HG03469 (cell line): ENCODE measurements at regions not wholly inside any gene's neighbourhood (a gene's known extent, or its start where the extent isn't known, plus 50 kb on each side); places are given as distances from the start of the nearest gene placed in this dataset.

ENCODE experiments used
- ATAC-seq: cut with Tn5 transposase; IDR thresholded peaks from one replicate; pipeline ENCODE4 v1.9.1; 2021; ENCODE audit warnings: mild to moderate bottlenecking, moderate library complexity, moderate number of reproducible peaks; ENCODE audit not compliant: unreplicated experiment

- ATAC-seq, result no peak
Observed at GRCh38 chr2:23128684-23129292, 256.2 kb upstream of the KLHL29 start.

GRCh38 chr2:23131066-23131575 lies 253.9 kb upstream of the KLHL29 start:
- ATAC-seq, result no peak

- ATAC-seq, result no peak
Observed at GRCh38 chr2:23132000-23132399, 253.0 kb upstream of the KLHL29 start.

- no peak for ATAC-seq
Observed at GRCh38 chr2:23132823-23133595, 252.0 kb upstream of the KLHL29 start.

GRCh38 chr2:23134726-23135125 lies 250.3 kb upstream of the KLHL29 start:
- no peak for ATAC-seq

GRCh38 chr2:23135481-23136100 lies 249.4 kb upstream of the KLHL29 start:
- no peak for ATAC-seq

GRCh38 chr2:23137166-23137565 lies 247.8 kb upstream of the KLHL29 start:
- ATAC-seq, result no peak

- no peak for ATAC-seq
Observed at GRCh38 chr2:23138701-23139100, 246.3 kb upstream of the KLHL29 start.

- ATAC-seq, result no peak
Observed at GRCh38 chr2:23145460-23145859, 239.5 kb upstream of the KLHL29 start.

- no peak for ATAC-seq
Observed at GRCh38 chr2:23146011-23146410, 239.0 kb upstream of the KLHL29 start.

GRCh38 chr2:23148342-23148741 lies 236.6 kb upstream of the KLHL29 start:
- ATAC-seq, result no peak

- ATAC-seq, result no peak
Observed at GRCh38 chr2:23149777-23150176, 235.2 kb upstream of the KLHL29 start.

GRCh38 chr2:23153484-23153883 lies 231.5 kb upstream of the KLHL29 start:
- ATAC-seq, result no peak

- no peak for ATAC-seq
Observed at GRCh38 chr2:23155022-23155421, 230.0 kb upstream of the KLHL29 start.

GRCh38 chr2:23157812-23158211 lies 227.2 kb upstream of the KLHL29 start:
- ATAC-seq, result no peak

- no peak for ATAC-seq
Observed at GRCh38 chr2:23158306-23158705, 226.7 kb upstream of the KLHL29 start.

- no peak for ATAC-seq
Observed at GRCh38 chr2:23159746-23160405, 225.1 kb upstream of the KLHL29 start.

- no peak for ATAC-seq
Observed at GRCh38 chr2:23164173-23164572, 220.8 kb upstream of the KLHL29 start.

GRCh38 chr2:23169896-23170295 lies 215.1 kb upstream of the KLHL29 start:
- ATAC-seq, result no peak

GRCh38 chr2:23171108-23171507 lies 213.9 kb upstream of the KLHL29 start:
- ATAC-seq, result no peak

- ATAC-seq, result no peak
Observed at GRCh38 chr2:23178396-23178795, 206.6 kb upstream of the KLHL29 start.
